NOMO-1 treated with dmso at 0.1 percent for 144 hours (cell line): ENCODE measurements at regions not wholly inside any gene's neighbourhood (a gene's known extent, or its start where the extent isn't known, plus 50 kb on each side); places are given as distances from the start of the nearest gene placed in this dataset.

Experiments
- DNase-seq: peaks from one replicate; lab custom pipeline; 2025; ENCODE audit not compliant: unreplicated experiment; lab: John Stamatoyannopoulos, UW

GRCh38 chr10:42970451-42971250 is 106.2 kb upstream of the RET start:
- no peak for DNase-seq

- DNase-seq = no peak
Observed at GRCh38 chr10:42971251-42971599, 105.6 kb upstream of the RET start.

- DNase-seq = peak; percentile 66
Observed at GRCh38 chr10:42972946-42973345, 103.9 kb upstream of the RET start.

GRCh38 chr10:42973411-42973810 is 103.5 kb upstream of the RET start:
- no peak for DNase-seq

GRCh38 chr10:42973870-42974692 is 102.8 kb upstream of the RET start:
- DNase-seq = no peak

- no peak for DNase-seq
Observed at GRCh38 chr10:42974693-42975002, 102.2 kb upstream of the RET start.

GRCh38 chr10:42975005-42975493 is 101.8 kb upstream of the RET start:
- peak; percentile 88 for DNase-seq

GRCh38 chr10:42975558-42976340 is 101.1 kb upstream of the RET start:
- no peak for DNase-seq

GRCh38 chr10:42976351-42977031 is 100.4 kb upstream of the RET start:
- no peak for DNase-seq

GRCh38 chr10:42977032-42977416 is 99.8 kb upstream of the RET start:
- no peak for DNase-seq

- no peak for DNase-seq
Observed at GRCh38 chr10:42979181-42979580, 97.7 kb upstream of the RET start.

- no peak for DNase-seq
Observed at GRCh38 chr10:42979721-42980467, 97.0 kb upstream of the RET start.

- no peak for DNase-seq
Observed at GRCh38 chr10:42980553-42981357, 96.1 kb upstream of the RET start.

- no peak for DNase-seq
Observed at GRCh38 chr10:42981358-42982236, 95.3 kb upstream of the RET start.

GRCh38 chr10:42982891-42983506 is 93.9 kb upstream of the RET start:
- no peak for DNase-seq

- no peak for DNase-seq
Observed at GRCh38 chr10:42983591-42983990, 93.3 kb upstream of the RET start.

GRCh38 chr10:42984035-42984610 is 92.7 kb upstream of the RET start:
- DNase-seq = no peak
